GM18868 (cell line): ENCODE measurements at regions not wholly inside any gene's neighbourhood (a gene's known extent, or its start where the extent isn't known, plus 50 kb on each side); places are given as distances from the start of the nearest gene placed in this dataset.
"Not testable (repeated sequence)": the region's sequence is repeated elsewhere in the genome, so short reads cannot be mapped to it uniquely, and the experiment has no call there.

Experiments
- ATAC-seq: cut with Tn5 transposase; IDR thresholded peaks from one replicate; pipeline ENCODE4 v1.9.1; 2021; ENCODE audit warnings: mild to moderate bottlenecking, moderate library complexity; ENCODE audit not compliant: unreplicated experiment

DNA sequence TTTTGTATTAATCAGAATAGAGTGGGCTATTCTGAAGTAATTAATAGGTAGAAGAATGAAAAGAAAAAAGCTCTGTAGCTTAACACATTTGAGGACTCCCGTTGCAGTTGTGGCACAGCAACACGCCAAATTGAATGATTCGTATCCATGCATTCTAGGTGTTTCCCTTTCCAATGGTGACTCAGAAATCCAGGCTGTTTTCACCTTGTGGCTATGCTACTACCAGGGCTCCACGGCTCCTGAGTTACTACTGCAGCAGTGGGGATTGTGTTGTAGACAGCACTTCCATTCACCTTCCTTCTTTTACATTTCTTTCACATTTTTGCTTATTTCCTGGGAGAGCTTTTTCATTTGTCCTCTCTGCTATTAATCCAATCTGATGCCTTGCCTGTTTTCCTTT lies 1616.4 kb downstream of the CDH8 start:
- ATAC-seq = no peak

DNA sequence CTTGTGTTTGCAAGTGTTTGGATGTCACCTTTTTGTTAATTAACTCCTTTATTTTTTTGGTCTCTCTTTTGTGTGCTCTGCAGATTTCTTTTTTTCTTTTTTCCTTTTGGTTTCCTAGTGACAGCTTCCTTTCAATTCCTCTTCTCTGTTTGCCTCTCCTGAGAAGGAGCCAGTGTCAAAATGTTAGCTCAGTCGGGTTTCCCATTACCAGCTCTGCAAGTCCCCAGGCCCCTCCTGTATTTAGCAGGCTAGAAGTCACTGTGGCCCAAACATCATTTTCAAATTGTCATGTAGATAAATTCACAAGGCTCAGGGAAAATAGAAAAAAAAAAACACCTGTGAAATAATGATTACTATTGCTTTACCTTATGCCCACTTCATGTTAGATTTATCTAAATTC lies 1621.6 kb downstream of the CDH8 start:
- no peak for ATAC-seq

DNA sequence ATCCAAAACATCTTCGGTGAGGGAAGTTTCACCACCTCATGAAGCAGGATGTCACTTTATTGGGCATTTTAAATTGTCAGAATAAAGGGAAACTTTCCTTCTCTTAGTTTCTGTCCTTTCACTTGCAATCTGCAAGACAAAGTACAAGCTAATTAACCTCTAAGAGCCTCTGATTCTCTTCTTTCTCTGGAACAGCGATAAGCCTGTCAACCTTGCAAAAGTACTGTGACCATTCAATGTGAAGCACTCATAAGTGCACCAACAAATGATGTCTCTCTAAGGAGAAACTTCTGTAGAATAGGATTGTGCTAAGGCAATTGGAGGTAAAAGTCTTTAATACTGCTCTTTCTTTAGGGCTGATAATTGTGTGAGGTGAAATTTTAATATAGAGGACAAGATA lies 1622.3 kb downstream of the CDH8 start:
- no peak for ATAC-seq

DNA sequence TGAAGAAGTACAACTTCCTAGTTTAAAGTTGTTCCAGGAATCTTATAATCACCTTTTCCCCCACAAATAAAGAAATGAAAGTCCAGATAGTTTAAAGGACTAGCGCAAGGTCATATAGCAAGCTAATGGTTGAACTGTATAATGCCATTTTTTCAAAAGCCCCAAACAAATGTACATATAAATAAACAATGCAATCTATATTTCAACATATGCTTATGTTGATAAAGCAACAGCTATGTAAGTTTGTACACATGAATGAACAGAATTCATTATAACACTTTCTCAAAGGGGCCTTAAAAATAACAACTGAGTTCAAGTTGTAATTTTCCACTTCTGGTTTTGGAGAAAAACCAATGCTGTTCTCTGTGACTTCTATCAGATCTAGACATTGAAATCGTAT lies 1628.6 kb downstream of the CDH8 start:
- ATAC-seq = no peak

DNA sequence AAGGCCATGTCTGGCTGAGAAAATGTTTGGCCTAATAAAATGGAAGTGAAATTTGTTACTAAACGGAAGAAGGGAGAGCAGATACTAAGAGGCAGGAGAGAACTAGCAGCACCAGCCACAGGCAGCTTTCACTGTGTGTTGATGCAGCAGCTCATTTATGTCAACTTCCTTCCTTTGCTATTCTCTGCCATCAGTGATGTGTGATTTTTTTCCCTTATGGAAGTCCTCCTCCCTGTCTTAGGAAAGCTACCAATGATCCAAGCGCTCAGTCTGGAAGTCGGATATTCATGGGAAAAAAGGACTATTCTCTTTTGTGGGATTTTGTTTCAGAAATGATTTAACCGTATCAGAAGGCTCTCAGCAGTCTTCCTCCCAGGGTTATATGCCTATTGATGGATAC lies 1629.2 kb downstream of the CDH8 start:
- no peak for ATAC-seq

DNA sequence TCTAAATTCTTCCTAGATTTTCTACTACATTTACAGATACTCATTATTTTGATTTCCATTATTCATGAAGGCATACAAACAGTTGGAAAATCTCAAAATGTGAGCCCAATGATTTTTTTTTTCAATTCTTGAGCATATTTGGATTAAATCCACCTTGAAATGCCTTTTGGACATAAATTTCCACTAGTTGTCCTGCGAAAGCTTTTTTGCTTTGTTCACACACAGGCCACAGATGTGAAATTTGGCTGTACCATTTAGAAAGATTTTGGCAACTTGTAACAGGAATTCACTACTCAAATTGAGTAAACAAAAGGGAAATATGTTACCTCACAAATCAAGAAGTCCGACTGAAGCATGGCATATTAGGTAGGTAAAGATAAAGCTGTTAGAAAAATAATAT lies 1631.0 kb downstream of the CDH8 start:
- ATAC-seq = no peak

DNA sequence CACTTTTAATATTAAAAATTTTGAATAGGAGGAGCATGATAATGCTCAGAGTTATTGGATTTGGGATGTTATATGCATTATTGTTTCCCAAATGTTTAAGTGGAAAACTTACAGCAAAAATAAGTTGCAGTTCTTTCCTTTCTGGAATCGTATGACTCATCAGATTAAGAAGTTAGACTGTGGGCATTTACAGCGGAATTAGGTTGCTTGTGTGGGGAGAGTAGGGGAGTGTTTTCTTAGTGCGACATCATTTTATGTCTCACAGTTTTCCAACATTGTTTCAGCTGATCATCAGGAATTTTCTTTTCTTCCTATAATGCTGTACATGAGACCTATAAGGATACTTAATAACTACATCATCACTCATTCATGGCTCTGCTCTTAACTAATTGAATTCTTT lies 1631.8 kb downstream of the CDH8 start:
- ATAC-seq = no peak

DNA sequence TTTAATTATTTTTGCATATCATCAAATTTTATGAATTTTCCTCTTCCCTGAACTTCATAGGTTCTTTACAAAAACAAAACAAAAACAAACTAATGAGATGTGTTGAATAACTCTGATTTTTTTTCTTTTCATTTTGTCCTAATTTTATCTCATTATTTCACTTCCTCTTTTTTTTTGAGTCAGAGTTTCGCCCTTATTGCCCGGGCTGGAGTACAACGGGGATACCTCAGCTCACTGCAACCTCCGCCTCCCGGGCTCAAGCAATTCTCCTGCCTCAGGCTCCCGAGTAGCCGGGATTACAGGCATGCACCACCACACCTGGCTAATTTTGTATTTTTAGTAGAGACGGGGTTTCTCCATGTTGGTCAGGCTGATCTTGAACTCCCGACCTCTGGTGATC lies 1633.3 kb downstream of the CDH8 start:
- ATAC-seq = not testable (repeated sequence)

DNA sequence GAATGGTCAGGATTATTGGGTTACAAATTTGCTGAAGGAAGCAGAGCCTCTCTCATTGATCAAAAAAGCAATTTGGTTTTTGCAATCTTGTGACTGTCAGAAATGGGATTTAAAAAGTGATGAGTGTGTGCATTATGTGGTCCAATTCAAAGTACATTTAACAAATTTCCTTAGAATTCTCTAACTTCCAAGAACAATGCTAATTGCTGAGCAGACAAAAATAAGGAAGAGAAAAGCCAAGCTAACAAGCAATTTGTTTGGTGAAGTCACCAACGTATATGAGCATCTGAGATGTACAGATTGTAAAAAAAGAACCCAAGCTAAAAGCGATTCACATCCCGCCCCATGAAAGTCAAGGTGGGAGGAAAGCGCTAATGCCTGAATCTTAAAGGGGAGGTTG lies 1643.9 kb downstream of the CDH8 start:
- ATAC-seq = no peak

DNA sequence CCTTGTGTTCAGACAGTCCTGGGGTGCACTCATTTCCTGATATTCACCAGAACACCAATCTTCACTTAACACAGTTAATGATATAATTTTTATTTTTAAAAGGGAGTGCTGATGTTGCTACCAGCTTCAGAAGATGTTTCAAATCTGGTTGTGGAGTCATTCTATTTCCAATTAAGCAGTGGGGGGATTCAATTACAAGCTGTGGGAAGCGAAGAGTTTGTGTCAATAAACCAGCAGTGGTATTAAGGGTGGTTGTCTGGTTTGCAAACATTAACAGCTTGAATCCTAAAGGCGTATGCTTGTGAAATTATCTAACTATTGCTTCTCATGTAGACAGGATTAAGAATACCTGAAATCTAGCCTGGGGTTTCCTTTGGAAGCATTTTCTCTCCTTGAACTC lies 1637.5 kb upstream of the GOT2 start:
- ATAC-seq = no peak

DNA sequence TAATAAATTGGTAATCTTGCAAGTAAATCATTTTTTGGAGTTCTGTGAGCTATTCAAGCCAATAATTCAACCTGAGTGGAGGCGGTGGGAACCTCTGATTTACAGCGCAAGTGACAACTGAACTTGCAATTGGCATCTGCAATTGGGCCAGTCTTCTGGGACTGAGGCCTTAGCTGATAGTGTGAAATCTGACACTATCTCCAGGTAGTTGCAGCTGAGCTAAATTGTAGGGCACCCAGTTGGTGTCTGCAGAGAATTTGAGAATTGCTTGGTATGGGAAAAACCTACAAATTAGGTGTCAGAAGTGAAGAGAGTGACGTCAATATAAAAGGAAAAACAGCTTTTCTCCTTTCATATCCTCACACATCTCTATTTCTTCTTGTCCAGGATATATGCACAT lies 1633.6 kb upstream of the GOT2 start:
- no peak for ATAC-seq

DNA sequence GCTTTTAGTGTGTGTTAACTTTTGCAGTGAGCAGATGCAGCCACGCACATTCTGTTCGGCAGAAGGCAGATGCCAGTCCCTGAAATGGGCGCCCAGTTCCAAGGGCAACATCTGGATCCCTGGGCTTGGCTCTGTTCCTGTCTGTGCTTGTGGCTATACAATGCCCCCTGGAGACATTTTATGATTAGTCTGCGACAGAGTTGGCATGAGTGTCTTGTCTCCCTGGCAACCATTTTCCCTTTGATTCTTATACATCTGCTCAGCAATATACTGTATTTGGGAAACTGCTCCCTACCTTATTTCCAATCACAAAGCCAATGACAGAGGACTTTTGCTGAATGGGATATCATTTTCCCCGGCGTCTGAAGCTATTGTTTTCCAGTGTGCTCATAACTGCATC lies 1629.5 kb upstream of the GOT2 start:
- ATAC-seq = no peak

DNA sequence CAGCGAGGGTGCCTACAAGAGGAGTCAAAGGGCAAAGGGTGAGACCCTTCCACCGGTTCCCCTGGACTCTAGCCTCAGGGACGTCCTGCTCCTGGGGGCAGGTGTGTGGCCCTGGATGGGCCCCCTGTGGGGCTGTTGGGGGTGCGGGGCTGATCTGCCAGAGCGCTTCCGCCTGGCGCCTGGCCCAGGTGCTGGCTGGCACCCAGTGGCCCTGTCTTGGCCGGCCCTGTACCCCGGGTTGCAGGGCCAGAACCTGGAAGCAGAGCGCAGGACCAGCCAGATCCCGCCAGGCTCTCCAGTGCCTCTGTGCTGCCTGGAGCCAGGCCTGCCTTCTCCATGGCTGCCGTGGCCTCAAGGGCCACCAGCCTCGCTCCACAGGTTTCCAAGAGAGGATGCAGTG lies 1625.8 kb upstream of the GOT2 start:
- not testable (repeated sequence) for ATAC-seq

DNA sequence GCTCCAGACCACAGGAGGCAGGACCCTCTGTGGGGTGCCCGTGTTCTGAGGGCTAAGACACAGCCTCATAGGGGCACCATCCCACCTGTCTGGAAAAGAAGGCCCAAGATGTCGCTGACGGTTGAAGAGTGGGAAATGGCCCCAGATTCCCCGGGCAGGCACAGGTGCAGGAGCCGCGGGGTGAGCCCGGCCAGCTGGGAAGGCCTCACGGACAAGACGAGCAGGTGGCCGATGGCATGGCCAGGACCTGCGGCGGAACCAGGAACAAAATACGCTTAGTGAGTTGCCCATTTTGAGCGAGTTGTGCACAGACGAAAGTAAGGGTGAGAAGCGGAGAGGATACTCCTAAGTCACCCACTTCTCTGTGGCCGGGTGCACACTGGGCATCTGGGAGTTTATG lies 1625.3 kb upstream of the GOT2 start:
- not testable (repeated sequence) for ATAC-seq

DNA sequence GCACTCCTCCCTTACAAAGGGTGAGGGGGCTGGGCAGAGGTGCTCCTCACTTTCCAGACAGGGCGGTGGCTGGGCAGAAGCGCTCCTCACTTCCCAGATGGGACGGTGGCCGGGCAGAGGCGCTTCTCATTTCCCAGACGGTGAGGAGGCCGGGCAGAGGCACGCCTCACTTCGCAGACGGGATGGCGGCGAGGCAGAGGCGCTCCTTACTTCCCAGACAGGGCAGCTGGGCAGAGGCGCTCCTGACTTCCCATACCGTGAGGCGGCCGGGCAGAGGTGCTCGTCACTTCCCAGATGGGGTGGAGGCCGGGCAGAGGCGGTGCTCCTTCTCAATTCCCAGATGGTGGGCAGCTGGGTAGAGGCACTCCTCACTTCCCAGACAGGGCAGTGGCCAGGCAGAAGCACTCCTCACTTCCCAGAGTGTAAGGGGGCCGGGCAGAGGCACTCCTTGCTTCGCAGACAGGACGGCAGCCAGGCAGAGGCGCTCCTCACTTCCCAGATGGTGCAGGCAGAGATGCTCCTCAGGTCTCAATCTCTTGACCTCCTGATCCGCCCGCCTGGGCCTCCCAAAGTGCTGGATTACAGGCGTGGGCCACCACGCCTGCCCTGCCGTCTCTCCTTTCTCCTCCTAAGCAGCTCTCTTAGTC lies 1623.9 kb upstream of the GOT2 start:
- not testable (repeated sequence) for ATAC-seq

DNA sequence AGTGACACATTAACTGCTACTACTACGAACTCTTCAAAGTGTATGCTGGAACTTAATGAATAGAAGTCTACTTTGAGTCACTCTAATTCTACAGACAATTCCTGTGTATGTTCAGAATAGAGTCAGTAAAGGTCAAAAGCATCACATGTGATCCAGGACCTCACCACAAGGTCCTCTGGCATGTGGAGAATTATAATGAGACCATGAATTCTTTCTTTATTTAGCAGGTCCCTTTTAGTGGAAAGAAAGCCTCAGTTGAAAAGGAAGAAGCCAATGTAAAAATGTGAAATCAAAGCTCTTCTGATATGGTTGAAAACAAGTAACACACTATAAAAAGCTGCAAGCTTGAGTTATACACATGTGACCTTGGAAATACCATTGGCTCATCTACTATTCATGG lies 1612.1 kb upstream of the GOT2 start:
- no peak for ATAC-seq

DNA sequence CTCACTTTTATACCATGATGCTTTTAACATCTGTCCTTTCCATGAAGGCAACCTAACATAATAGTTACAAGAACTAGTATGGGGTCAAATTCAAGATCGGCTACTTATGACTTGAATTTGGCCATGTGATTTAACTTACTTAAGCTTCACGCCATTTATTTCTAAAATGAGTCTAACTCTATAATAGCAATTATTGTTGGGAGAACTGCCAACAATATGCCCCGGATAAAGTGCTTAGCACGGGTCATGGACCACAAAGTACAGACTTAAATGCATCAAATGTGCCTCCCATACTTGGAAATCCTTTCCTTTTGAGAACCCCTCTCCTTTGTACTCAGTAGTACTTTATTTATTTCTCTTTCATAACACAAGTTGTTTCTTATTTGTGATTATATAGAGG lies 1603.6 kb upstream of the GOT2 start:
- no peak for ATAC-seq

DNA sequence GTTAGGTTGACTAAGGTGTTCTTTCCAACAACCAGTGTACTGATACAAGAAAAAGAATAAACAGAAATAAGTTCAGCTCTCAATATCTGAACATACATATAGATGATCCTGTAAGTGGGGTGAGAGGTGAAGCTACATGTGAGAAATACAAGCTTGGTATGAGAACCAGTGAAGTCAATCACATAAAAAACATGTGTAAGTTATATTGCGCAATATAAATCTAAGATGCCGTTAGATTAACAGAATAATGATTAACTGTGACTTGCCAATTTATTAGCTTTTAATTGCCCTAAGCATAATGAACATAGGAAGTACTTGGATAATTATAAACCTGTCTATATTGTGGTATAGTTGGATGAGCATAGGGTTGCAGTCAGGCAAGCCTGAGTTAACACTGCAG lies 1597.1 kb upstream of the GOT2 start:
- ATAC-seq = no peak

DNA sequence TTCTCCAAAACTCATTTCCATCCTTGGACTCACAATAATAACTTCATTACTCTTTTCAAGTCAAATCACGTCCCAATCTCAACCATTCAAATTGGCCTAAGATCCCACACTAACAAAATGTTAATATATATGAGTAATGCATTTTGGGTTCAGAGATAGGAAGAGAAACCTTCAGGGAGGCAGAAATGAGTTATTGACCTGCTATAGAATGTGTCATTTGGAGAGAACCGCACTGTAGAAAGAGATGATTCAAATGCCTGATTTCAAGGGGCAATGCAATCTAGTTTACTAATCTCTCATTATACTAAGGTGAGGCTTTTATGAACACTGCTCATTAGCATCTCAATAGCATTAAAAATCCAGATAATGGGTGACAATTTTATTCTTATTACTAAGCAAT lies 1595.0 kb upstream of the GOT2 start:
- no peak for ATAC-seq

DNA sequence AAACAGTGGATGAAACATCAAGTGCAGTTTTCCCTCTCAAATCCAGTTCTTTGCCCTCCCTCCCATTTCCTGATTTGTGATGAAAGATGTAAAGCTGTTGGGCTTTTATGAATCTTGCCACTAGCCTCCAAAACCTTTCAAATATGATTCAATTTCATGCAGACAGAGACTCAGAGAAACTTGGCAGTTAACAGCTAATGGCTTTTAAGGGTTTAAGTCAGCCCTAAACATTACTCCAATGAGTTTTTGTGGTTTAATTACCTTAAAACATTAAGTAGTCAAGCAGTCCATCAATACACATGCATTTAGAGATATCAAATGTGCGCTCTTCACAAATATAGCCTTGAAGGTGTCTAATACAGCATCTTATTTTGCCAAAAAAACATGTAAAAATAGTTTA lies 1594.0 kb upstream of the GOT2 start:
- no peak for ATAC-seq

DNA sequence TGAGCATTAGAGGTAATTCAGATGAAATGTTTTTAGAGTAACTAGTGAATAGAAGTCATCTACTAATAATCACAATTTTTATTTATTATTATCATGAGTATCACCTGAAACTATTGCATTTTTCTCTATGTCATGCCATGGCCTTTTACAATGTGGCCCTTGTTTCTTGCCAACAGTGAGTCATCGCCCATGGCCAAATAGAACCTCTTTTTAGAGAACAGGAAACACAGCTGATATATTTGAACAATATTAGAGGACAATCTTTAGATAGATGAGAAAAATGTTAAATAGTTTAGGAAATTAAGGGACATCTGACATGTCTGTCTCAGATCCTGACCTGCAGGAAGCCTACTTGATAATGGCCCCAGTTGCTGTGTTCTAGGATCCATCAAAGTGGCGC lies 1584.4 kb upstream of the GOT2 start:
- ATAC-seq = no peak

DNA sequence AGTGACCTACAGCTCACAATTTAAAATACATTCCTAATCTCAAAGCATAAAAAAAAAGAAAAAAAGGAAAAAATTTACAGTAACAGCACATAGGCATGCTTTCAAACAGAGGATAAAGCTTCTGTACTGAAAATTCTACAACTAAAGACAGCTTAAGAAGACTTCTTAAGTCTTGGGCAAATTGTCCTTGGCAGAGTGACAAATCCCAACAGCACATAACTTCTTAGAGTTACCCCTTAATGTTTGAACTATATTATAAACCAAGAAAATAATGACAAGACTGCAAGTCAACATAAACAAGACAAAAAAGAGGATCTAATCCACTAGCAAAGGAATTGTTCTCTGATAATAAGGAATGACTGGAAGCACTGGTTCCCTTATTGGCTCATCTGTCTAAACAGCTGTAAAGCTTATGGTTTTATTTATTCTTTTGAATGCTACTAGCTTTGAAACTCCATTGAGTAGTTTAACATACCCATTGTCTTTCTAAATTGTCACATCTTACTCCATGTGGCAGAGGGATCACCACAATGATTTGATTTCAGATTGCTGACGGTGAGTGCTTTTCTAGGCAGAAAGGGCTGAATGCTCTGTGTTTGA lies 1576.8 kb upstream of the GOT2 start:
- no peak for ATAC-seq

DNA sequence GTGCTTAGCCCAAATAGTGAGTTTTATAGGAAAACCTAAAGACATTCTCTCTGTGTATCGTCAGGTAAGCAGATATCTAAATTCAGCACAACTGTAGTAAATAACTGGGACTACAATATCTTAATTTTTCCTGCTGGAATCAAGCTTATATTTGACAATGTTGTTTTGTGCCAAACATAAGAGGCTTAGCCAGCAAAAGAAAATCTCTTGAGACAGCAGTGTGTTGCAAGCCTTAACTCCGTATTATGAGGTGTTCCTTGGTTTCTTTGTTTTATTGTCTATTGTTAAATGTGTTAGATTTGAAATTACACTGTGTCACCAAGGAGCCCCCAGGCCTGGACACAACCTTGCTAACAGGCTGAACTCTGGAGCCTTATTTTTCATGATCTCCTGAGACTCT lies 1570.6 kb upstream of the GOT2 start:
- ATAC-seq = no peak
